GM12865 (cell line): ENCODE measurements at regions not wholly inside any gene's neighbourhood (a gene's known extent, or its start where the extent isn't known, plus 50 kb on each side); places are given as distances from the start of the nearest gene placed in this dataset.

Experiments used
- DNase-seq: peaks from one replicate; pipeline ENCODE4 v3.0.0; 2010; ENCODE audit warnings: low read depth
- H3K4me3 ChIP-seq: 2 replicates; pipeline ENCODE4 v1.5.1; 2011; ENCODE audit warnings: mild to moderate bottlenecking, low read depth, low read length, control low read depth
- CTCF ChIP-seq: IDR thresholded peaks from 2 replicates; pipeline ENCODE4 v1.5.1; 2011; ENCODE audit warnings: low read length, control low read depth, low read depth, inconsistent platforms; ENCODE audit not compliant: insufficient read depth; ENCODE audit errors: missing control alignments

- TF ChIP-seq CTCF, result no peak
- no peak for DNase-seq
- no peak overlapping the region for H3K4me3 ChIP-seq
Observed at GRCh38 chr3:46105306-46105919, 78.1 kb upstream of the XCR1 start.

GRCh38 chr3:46104706-46105105, 77.4 kb upstream of the XCR1 start:
- DNase-seq, result no peak
- no peak for TF ChIP-seq CTCF

GRCh38 chr3:46102780-46103130, 75.5 kb upstream of the XCR1 start:
- DNase-seq, result no peak
- H3K4me3 ChIP-seq, result no peak overlapping the region
- TF ChIP-seq CTCF, result no peak

More at GRCh38 chr3:46104706-46105105, 77.4 kb upstream of the XCR1 start:
- H3K4me3 ChIP-seq, result no peak overlapping the region

DNA sequence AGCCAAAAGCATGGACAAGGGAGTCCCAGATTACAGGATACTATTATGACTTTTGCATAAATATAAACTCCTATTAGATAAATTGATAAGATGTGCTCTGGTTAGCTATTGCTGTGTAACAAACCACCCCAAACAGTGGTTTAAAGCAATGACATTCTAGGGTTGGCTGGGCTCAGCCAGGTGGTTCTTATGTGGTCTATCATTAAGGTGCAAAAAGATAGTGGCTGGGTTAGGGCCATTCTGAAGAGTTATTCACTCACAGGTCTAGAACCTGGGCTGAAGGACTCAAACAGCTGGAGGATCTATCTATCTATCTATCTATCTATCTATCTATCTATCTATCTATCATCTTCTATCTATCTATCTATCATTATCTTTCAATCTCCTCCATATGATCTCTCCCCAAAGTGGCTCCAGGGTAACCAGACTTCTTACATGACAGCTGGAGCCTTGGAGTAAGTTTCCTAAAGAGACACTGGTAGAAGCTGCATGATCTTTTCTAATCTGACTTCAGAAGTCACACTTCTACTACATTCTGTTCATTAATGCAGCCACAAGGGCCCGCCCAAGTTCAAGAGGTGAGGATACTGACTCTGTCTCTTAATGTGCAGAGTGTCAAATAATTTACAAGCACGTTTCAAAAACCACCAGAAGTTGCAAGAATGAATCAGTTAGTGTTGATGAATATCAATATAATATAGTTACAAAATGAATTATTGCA, 74.9 kb upstream of the XCR1 start:
- H3K4me3 ChIP-seq, result no peak overlapping the region
- no peak for DNase-seq
- TF ChIP-seq CTCF, result no peak

- TF ChIP-seq CTCF, result no peak
- H3K4me3 ChIP-seq, result no peak overlapping the region
- DNase-seq, result no peak
Observed at GRCh38 chr3:46100812-46101211, 73.5 kb upstream of the XCR1 start.

- peak overlapping the region; percentile 16 for H3K4me3 ChIP-seq
- TF ChIP-seq CTCF, result no peak
- DNase-seq, result peak; percentile 86
Observed at GRCh38 chr3:46098319-46098761, 71.1 kb upstream of the XCR1 start.
